ENCODE measurements at regions not wholly inside any gene's neighbourhood (a gene's known extent, or its start where the extent isn't known, plus 50 kb on each side); places are given as distances from the start of the nearest gene placed in this dataset.

DNA sequence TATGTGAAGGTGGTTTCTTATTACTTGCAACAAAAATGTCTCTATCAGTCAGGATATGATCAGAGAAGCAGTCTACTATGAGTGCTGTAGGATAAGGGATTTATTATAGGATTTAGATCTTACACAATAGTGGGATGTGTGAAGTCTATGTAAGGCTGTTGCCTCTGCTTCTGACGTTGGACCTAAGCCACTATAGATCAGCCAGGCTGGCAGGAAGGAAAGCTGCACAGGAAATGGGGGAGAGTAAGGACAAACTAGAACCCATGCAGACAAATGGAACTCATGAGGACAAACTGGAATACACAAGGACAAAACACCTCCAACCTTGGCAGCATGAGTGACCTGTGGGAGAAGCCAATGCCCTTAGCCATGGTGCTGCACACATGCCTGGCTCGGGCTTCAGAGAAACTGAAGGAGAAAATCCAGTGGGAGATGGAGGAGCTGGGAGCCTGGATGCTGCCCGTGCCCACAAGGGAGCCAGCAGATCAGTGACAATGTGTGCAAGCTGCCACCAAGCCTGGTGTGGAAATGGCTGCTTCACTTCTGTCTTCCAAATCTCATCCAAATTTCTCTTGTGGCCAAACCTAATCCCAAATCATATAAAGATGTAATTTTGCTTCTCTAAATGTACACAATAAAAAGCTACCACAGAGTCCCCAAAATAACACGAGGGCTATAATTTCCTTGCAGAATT, 147.0 kb upstream of the PCGF5 start:
- TF ChIP-seq, protein P1, sequence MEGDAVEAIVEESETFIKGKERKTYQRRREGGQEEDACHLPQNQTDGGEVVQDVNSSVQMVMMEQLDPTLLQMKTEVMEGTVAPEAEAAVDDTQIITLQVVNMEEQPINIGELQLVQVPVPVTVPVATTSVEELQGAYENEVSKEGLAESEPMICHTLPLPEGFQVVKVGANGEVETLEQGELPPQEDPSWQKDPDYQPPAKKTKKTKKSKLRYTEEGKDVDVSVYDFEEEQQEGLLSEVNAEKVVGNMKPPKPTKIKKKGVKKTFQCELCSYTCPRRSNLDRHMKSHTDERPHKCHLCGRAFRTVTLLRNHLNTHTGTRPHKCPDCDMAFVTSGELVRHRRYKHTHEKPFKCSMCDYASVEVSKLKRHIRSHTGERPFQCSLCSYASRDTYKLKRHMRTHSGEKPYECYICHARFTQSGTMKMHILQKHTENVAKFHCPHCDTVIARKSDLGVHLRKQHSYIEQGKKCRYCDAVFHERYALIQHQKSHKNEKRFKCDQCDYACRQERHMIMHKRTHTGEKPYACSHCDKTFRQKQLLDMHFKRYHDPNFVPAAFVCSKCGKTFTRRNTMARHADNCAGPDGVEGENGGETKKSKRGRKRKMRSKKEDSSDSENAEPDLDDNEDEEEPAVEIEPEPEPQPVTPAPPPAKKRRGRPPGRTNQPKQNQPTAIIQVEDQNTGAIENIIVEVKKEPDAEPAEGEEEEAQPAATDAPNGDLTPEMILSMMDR (IDR thresholded peaks at IDR 0.05): no peak
- WGBS, 2 donors (ENCODE audit: low coverage in 1 of 2): 66 to 68% methylated on average over 2 to 4 of the region's 4 CpGs

DNA sequence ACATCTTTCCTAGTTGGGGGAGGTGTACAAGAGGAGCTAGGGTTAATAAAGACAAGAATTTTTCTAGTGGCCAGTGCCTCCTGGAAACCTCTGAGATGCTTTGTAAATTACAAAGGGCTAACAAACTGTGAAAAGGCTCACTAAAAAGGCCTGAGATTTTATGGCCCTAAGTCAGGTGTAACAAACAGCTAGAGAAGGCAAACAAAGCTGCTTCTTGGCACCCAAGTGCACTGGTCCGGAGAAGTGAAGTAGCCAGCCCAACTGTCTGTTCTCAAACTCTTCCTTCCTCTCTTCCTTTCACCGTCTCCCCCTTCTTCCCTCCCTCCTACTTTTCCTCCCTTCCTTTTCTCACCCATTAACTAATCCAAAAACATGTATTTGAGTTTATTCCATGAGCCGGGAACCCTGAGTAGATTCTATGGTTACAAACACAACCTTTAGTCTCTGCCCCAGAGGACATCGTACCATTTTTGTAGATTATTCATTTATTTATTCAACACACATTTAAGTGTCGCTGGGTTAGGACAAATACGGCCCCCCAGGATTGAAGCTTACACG, 143.4 kb upstream of the PCGF5 start:
- TF ChIP-seq POLR2AphosphoS5 (IDR thresholded peaks at IDR 0.05) (no peak), EP300 (IDR thresholded peaks at IDR 0.05) (no peak), POLR2A (IDR thresholded peaks at IDR 0.05) (no peak)
- TF ChIP-seq, protein P1 (IDR thresholded peaks at IDR 0.05): no peak

More for the DNA sequence above, 147.0 kb upstream of the PCGF5 start:
- H3K36me3 ChIP-seq: no peaks in the 10 kb centered on the region
- H3K9me3 ChIP-seq: no peaks in the 10 kb centered on the region
- H3K27ac ChIP-seq: no peak overlapping the region
- no peak for ATAC-seq
- H3K4me3 ChIP-seq: no peak overlapping the region
- no peaks in the 10 kb centered on the region for H3K27me3 ChIP-seq
- peaks cover 4 to 20% (median 12%) of the 10 kb centered on the region in 3 donors for H3K4me1 ChIP-seq

DNA sequence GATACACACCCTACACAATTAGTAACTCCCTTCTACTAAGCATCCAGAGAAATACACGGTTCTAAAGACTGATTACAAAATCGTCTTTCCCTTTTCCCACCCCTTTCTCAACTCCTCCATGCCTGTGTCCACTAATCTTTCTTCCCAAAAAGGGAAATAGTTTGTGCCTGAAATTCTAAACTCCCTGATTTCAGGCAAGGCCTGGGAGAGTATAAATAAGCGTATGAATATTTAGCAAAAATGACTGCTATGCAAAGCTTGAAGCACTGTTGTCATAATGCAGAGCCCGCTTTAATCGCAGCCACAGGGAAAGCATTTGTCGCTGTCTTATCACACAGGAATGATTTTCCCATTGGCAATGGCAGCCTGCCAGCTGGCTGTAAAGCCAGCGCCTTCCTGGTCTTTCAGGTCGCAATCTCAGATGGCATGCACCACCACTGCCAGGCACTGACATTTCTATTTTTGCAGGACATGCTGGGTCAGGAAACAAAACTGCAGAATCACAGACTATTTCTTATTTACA, 142.9 kb upstream of the PCGF5 start:
- no peak for ATAC-seq
- Histone ChIP-seq H3K4me3 (no peak overlapping the region), H3K4me1 (peaks cover 4 to 21% (median 12%) of the 10 kb centered on the region in 3 donors), H3K36me3 (no peaks in the 10 kb centered on the region), H3K9me3 (no peaks in the 10 kb centered on the region), H3K27me3 (no peaks in the 10 kb centered on the region), H3K27ac (peak overlapping the region in 3 of 4 donors; percentile 21 to 55 (median 51))
- 7 to 15% methylated on average over 7 to 8 of the region's 8 CpGs for WGBS, 2 donors (ENCODE audit: low coverage in 1 of 2)
- TF ChIP-seq POLR2AphosphoS5 (IDR thresholded peaks at IDR 0.05) (peak; percentile 75), POLR2A (IDR thresholded peaks at IDR 0.05) (no peak)
- TF ChIP-seq, protein P1 (IDR thresholded peaks at IDR 0.05): no peak

More for the DNA sequence above, 143.4 kb upstream of the PCGF5 start:
- H3K27ac ChIP-seq: peak overlapping the region in 3 of 4 donors; percentile 21 to 55 (median 51)
- H3K4me3 ChIP-seq: no peak overlapping the region
- 24 to 53% methylated on average over 7 of the region's 7 CpGs for WGBS, 2 donors (ENCODE audit: low coverage in 1 of 2)
- no peaks in the 10 kb centered on the region for H3K27me3 ChIP-seq
- no peaks in the 10 kb centered on the region for H3K9me3 ChIP-seq
- H3K4me1 ChIP-seq: peaks cover 4 to 21% (median 12%) of the 10 kb centered on the region in 3 donors
- no peak for ATAC-seq
- H3K36me3 ChIP-seq: no peaks in the 10 kb centered on the region

DNA sequence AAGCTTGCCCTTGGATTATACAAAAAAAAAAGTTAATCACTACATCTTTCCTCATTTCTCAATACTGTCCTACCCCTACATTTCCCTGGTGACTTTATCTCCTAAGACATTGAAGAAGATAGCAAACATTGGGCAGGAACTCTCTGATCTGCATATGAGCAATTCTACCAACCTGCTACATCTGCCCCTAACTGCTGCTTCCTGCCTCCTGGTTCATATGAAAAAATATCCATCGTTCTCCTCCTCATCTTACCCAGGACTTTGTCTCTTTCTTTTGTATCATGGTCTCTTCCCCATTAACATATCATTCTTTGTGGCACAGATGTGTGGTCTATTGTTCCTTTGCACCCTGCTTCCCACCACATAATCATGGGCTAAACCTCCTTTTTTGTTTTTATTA, 139.7 kb upstream of the PCGF5 start:
- H3K36me3 ChIP-seq: no peaks in the 10 kb centered on the region
- no peaks in the 10 kb centered on the region for H3K9me3 ChIP-seq
- H3K27me3 ChIP-seq: no peaks in the 10 kb centered on the region
- no peak for ATAC-seq
- no peak overlapping the region for H3K27ac ChIP-seq
- WGBS, 2 donors (ENCODE audit: low coverage in 1 of 2): 50 to 83% methylated on average over 1 of the region's 1 CpG
- peaks cover 4 to 21% (median 12%) of the 10 kb centered on the region in 3 donors for H3K4me1 ChIP-seq
- no peak overlapping the region for H3K4me3 ChIP-seq
- TF ChIP-seq EP300 (IDR thresholded peaks at IDR 0.05) (no peak), POLR2A (IDR thresholded peaks at IDR 0.05) (no peak), POLR2AphosphoS5 (IDR thresholded peaks at IDR 0.05) (no peak)
- TF ChIP-seq, protein P1 (IDR thresholded peaks at IDR 0.05): no peak

DNA sequence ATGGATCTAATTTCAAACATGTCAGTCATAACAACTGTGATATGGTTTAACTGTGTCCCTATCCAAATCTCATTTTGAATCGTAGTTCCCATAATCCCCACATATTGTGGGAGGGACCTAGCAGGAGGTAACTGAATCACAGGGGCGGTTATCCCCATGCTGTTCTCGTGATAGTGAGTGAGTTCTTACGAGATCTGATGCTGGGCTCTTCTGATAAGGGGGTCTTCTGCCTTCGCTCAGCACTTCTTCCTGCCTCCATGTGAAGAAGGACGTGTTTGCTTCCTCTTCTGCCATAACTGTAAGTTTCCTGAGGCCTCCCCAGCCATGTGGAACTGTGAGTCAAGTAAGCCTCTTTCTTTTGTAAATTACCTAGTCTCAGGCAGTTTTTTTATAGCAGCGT, 138.0 kb upstream of the PCGF5 start:
- Histone ChIP-seq H3K4me3 (no peak overlapping the region), H3K4me1 (peaks cover 4 to 11% (median 5%) of the 10 kb centered on the region in 3 donors), H3K27ac (no peak overlapping the region), H3K36me3 (no peaks in the 10 kb centered on the region), H3K27me3 (no peaks in the 10 kb centered on the region), H3K9me3 (no peaks in the 10 kb centered on the region)
- WGBS, 2 donors (ENCODE audit: low coverage in 1 of 2): 61 to 97% methylated on average over 4 to 6 of the region's 7 CpGs
- TF ChIP-seq POLR2AphosphoS5 (IDR thresholded peaks at IDR 0.05) (no peak), POLR2A (IDR thresholded peaks at IDR 0.05) (no peak), EP300 (IDR thresholded peaks at IDR 0.05) (no peak)
- TF ChIP-seq, protein P1 (IDR thresholded peaks at IDR 0.05): no peak
- no peak for ATAC-seq
